GM19328 (cell line): ENCODE measurements at regions not wholly inside any gene's neighbourhood (a gene's known extent, or its start where the extent isn't known, plus 50 kb on each side); places are given as distances from the start of the nearest gene placed in this dataset.

Experiments
- ATAC-seq: cut with Tn5 transposase; IDR thresholded peaks from one replicate; pipeline ENCODE4 v1.9.1; 2021; ENCODE audit warnings: mild to moderate bottlenecking, moderate library complexity; ENCODE audit not compliant: unreplicated experiment

- no peak for ATAC-seq
These were observed 213.1 kb upstream of the BOD1L1 start for GRCh38 chr4:13840502-13841190.

GRCh38 chr4:13844740-13845139 is 217.2 kb upstream of the BOD1L1 start:
- no peak for ATAC-seq

GRCh38 chr4:13849778-13850177 is 222.3 kb upstream of the BOD1L1 start:
- no peak for ATAC-seq

GRCh38 chr4:13851085-13851940 is 223.8 kb upstream of the BOD1L1 start:
- no peak for ATAC-seq

GRCh38 chr4:13852411-13852810 is 224.9 kb upstream of the BOD1L1 start:
- no peak for ATAC-seq

- ATAC-seq: no peak
These were observed 228.9 kb upstream of the BOD1L1 start for GRCh38 chr4:13856387-13856786.

GRCh38 chr4:13857397-13857796 is 229.9 kb upstream of the BOD1L1 start:
- ATAC-seq: no peak

- no peak for ATAC-seq
These were observed 230.3 kb upstream of the BOD1L1 start for GRCh38 chr4:13857800-13858199.

- no peak for ATAC-seq
These were observed 231.9 kb upstream of the BOD1L1 start for GRCh38 chr4:13859423-13859822.

- no peak for ATAC-seq
These were observed 232.6 kb upstream of the BOD1L1 start for GRCh38 chr4:13860126-13860525.

GRCh38 chr4:13865871-13866669 is 238.5 kb upstream of the BOD1L1 start:
- no peak for ATAC-seq

GRCh38 chr4:13866881-13867280 is 239.4 kb upstream of the BOD1L1 start:
- ATAC-seq: no peak

- ATAC-seq: no peak
These were observed 244.6 kb upstream of the BOD1L1 start for GRCh38 chr4:13872155-13872554.

- ATAC-seq: no peak
These were observed 245.4 kb upstream of the BOD1L1 start for GRCh38 chr4:13872955-13873354.

GRCh38 chr4:13875181-13875580 is 247.7 kb upstream of the BOD1L1 start:
- no peak for ATAC-seq

GRCh38 chr4:13876131-13876530 is 248.6 kb upstream of the BOD1L1 start:
- no peak for ATAC-seq

GRCh38 chr4:13876940-13877339 is 249.4 kb upstream of the BOD1L1 start:
- ATAC-seq: no peak

- ATAC-seq: no peak
These were observed 250.1 kb upstream of the BOD1L1 start for GRCh38 chr4:13877626-13878025.

- no peak for ATAC-seq
These were observed 254.4 kb upstream of the BOD1L1 start for GRCh38 chr4:13881892-13882291.

GRCh38 chr4:13887010-13887409 is 259.5 kb upstream of the BOD1L1 start:
- ATAC-seq: no peak

- ATAC-seq: no peak
These were observed 260.6 kb upstream of the BOD1L1 start for GRCh38 chr4:13888112-13888511.

GRCh38 chr4:13891544-13891939 is 264.0 kb upstream of the BOD1L1 start:
- ATAC-seq: no peak
